GM21619 (cell line): ENCODE measurements at regions not wholly inside any gene's neighbourhood (a gene's known extent, or its start where the extent isn't known, plus 50 kb on each side); places are given as distances from the start of the nearest gene placed in this dataset.
"Not testable (repeated sequence)": the region's sequence is repeated elsewhere in the genome, so short reads cannot be mapped to it uniquely, and the experiment has no call there.

Experiments
- ATAC-seq: cut with Tn5 transposase; IDR thresholded peaks from one replicate; pipeline ENCODE4 v1.9.1; 2021; ENCODE audit not compliant: unreplicated experiment

GRCh38 chr6:15905488-15906419, 223.1 kb upstream of the MYLIP start:
- ATAC-seq: no peak

DNA sequence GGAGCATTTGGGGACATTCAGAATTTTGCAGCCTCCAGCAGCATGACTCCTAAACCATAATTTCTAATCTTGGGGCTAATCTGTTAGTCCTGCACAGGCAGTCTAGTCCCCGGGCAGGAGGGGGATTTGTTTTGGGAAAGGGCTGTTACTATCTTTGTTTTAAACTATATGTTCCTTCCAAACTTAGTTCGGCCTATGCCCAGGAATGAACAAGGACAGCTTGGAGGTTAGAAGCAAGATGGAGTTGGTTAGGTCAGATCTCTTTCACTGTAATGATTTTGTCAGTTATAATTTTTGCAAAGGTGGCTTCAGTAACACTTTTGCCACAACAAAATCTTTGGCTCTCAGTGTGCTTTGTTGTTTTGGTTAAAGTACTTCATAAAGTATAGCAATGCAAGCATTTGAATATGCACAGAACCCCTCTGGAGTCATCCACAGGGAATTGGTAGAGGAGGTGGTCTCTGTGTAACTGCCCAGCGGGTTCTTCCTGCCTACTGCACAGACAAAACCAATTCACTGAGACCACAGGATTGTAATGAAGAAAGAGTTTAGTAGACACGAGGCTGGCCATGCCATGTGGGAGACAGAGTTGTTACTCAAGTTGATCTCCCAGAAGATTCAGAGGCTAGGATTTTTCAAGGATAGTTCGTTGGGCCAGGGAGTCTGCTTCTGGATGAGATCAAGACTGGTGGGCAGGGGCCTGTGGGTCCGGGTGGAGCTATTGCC, 224.1 kb upstream of the MYLIP start:
- no peak for ATAC-seq

DNA sequence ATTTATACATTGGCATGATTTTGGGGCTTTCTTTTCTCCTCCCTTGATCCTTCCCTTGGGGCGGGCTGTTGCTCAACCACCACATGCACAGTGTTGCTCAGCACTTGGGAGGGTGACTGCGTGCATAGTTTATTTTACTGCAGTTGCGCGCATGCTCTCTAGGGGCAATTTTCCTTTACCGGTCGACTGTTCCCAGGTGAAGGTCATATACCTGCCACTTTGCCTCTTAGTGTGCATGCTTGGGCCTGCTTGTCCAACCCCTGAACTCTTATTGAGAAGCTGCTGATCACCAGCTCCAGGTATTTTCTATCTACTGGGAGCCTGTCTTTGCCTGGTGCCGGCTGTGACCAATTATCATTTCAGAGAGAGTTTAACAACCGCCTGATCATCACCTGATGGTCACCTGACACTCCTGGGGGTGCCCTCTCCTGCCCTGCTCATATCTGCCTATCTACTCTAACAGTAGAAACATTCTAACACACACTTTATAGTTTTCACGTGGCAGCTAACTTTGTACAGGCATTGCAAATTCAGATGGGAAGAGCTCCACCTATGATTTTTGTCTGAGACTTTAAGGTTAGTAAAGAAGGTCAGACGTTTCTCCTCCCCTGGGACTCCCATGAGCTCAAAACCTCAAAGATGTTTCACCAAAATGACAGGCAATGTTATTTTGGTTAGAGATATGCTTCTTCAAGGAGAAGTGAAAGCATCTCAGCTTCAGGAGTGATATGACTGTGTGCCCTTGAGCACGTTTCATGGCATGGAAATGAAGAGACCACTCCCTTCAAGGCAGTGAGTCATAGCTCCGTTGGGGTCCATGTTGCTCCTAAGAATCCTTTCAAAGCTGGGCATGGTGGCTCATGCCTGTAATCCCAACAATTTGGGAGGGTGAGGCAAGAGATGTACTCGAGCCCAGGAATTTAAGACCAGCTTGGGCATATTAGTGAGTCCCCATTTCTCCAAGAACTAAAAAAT, 227.5 kb upstream of the MYLIP start:
- ATAC-seq: peak; percentile 88

- ATAC-seq: no peak
Observed at GRCh38 chr6:15898693-15899092, 230.2 kb upstream of the MYLIP start.

DNA sequence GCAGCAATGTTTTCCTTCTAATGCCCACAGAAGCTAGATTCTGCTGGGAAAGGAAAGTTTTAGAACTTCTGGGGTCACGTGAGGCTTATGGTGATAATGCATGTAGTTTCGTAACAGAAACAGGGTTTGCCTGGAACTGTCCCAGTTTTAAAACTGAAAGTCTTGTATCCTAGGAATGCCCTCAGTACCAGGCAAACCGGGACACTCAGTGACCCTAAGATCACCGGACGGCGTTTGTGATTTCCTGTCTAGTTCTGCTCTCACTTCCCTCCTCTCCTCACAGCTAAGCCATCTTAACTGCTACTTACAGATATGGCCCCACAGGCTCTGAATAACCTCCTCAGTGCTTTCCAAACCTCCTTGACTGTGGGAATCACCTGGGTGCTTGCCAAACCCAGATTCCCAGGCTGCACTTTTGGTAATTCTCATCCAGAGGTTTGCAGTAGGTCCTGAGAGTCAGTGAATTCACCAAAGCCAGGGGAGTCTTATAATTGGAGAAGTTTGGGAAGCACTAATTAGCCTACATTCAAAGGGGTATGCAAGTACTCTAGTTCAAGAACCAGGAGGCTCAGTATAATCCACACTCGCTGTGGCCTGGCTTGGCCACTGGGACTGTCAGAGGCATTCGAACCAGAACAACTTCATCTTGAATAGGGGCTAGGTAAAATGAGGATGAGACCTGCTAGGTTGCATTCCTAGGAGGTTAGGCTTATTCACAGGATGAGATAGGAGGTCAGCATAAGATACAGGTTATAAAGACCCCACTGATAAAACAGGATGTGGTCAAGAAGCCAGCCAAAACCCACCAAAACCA, 231.6 kb upstream of the MYLIP start:
- ATAC-seq: no peak

DNA sequence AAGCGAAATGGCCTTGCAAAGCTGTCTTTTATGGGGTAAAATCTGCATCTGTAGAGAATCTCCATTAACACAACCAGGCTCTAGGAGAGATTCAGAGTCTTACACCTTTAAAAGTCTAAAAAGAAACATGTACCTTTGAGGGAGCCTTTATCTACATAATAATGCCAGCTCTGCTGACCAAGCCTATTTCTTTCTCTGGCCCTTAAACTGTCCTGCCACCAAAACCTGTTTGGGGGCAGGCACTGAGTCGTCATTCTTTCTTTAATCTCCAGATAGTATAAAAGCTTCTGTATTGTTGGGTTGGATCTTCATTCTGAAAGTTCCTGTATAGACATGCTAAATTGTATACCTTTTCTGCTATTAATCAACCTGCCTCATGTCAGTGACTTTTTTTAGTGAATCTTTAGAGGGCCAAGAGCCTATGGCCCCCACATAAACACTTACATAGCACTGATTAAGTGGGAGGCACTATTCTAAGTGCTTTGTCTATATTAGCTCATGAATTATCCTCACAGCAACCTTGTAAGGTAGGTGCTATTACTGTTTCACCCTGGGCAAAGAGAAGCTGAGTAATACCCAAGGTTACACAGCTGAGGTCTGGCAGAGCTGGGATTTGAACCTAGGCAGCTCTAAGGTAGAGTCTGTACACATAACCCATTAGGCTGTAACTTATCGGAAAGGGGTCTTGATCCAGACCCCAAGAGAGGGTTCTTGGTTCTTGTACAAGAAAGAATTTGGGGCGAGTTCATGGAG, 232.3 kb upstream of the DTNBP1 start:
- no peak for ATAC-seq

DNA sequence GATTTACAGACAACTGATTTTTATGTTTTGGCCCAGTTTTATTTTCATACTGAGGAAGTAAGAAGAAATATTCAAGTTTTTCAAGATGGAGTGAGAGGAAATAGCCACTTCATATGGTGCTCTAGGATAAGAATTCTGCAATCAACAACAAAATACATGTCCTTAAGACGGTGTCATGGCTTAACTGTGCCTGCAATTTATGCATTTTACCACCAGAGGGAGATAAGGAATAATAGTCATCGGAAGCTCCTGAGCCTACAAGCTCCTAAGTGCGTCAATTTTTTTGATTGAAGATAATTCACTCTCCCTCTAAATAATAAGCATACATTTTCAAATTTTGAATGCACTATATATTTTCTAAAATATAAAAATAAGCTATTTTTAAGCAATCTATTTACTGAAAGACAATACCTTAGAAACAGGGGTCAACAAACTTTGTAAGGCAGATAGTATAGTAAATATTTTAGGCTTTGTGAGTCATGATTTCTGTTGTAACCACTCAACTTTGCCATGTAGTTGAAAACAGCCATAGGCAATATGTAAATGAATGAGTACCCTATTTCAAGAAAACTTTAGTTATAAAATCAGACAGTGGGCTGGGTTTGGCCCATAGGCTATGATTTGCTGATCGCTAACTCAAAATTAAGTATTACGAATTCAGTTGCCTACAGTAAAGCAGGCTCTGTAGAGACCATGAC, 230.9 kb upstream of the DTNBP1 start:
- no peak for ATAC-seq

- ATAC-seq: no peak
Observed at GRCh38 chr6:15892369-15892768, 229.5 kb upstream of the DTNBP1 start.

DNA sequence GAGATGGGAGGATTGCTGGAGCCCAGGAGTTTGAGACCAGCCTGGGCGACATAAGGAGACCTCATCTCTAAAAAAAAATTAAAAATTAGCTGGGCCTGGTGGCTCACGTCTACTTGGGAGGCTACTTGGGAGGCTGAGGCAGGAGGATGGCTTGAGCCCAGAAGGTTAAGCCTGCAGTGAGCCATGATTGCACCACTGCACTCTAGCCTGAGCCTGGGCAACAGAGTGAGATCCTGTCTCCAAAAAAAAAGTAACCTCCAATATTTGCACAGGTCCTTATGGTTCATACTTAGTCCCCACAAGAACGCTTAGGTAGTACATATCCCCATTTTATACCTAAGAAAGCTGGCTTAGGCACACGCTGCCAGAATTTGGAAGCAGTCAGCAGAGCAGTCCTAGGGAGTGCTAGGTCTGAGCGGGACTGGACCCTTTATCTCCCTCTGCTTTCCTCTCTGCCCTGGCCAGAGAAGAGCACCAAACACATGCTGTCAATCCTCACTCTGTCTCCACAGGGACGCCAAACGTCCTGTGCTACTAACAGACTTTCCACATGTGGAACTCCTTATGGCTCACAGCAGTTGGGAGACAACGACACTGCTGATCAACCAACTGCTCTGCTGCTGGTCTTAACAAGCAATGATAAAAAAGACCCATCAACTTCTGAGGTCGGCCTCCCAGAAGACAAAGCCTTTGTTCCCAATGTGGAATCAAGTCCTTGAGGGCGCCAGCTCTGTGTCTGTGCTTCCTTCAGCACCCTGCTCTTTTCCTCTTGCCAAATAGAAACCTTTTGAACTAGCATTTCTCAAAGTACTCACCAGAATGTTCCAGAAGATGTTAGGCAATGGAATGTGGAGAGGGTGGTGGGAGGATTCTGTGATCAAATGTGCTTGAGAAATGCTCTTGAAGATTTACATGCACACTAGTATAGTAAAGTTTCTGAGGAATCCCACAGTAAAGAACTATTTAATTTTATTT, 226.3 kb upstream of the DTNBP1 start:
- no peak for ATAC-seq

DNA sequence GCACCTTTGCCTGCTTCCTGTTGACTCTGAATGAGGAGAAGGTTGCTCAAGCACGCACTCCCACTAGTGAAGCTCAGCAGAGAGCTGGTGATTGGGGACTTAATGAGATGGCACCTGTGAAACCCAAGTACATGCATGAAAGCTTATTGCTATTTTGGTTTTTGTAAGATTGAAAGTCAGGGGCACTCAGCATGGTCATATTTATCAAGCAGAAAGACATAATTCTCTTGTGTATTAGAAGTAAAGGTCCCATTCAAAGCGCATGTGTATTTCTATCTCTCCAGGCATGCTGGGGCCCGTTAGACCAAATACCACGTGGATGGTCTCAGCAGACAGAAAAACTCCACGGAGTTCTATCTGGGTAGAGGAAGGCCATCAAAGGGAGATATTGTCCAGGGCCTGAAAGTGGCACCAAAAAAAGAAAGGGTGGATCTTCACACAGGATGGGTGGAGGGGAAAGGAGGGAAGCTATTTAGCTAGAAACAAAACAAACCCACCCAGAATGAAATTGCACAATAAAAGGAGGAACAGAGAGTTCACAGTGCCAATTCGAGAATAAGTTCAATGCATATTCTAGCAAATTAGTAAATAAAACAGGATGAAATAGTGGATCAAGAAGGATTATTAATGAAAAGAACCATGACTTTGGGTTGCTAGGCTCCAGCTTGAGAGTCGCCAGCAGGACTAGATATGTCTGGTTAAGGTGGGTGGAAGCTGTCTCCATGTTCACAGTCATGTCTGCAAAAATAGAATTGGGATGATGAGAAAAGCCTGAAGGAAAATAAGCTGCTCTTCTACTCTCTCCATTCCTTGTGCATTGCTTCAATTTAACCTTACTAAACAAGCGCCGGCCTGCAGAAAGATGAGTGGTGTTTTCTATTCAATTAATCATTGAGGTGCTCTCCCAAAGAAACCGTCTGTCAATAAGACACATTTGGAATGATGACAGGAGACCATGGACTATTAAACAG, 224.9 kb upstream of the DTNBP1 start:
- ATAC-seq: no peak

GRCh38 chr6:15885624-15886023, 222.8 kb upstream of the DTNBP1 start:
- no peak for ATAC-seq

- not testable (repeated sequence) for ATAC-seq
Observed at GRCh38 chr6:15883593-15883992, 220.8 kb upstream of the DTNBP1 start.

DNA sequence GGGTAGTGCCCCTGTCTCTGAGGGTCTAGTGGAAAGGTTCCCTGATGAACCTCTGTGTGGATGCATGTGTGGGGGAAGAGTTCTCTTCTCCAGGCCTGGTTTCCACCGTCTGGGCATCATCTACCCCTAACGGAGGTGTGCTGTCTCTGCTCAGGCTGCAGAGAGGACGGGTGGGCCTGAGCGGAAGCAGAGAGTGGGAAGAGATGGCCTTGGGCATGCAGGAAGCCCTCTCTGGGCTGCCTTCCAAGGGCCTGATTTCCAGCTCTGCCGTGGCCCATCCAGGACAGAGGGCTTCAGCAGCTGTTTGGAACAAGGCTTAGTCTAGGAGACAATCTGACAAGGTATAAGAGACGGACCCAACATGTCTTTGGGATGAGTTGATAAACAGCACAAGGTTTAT, 220.1 kb upstream of the DTNBP1 start:
- no peak for ATAC-seq

DNA sequence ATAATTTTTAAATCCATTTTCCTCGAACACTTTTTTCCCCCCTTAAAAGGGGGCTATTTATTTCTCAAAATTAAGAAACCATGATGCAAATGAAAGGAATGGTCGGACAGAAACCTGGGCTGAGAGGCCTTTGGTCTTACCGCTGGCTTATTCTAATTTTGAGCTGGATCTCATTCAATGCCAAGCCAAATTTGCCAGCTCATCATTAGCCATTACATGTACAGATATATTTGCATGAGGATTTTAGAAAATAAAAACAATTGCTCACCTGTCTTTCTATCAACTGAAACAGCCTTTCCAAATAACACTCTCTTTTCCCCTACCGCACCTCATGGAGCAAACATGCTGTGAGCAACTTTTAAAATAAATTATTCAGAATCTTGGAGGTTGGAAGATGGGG, 219.5 kb upstream of the DTNBP1 start:
- ATAC-seq: no peak

DNA sequence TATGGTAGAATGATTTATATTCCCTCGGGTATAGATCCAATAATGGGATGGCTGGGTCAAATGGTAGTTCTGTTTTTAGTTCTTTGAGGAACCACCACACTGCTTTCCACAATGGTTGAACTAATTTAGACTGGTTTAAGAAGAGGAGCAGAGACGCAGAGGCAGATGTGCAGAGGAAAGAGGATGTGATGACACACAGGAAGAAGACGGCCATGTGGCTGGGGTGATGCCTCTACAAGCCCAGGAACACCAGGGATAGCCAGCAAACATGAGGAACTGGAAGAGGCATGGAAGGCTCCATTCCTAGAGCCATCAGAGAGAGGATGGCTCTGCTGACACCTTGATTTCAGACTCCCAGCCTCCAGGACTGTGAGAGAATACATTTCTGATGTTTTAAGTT, 218.3 kb upstream of the DTNBP1 start:
- no peak for ATAC-seq

DNA sequence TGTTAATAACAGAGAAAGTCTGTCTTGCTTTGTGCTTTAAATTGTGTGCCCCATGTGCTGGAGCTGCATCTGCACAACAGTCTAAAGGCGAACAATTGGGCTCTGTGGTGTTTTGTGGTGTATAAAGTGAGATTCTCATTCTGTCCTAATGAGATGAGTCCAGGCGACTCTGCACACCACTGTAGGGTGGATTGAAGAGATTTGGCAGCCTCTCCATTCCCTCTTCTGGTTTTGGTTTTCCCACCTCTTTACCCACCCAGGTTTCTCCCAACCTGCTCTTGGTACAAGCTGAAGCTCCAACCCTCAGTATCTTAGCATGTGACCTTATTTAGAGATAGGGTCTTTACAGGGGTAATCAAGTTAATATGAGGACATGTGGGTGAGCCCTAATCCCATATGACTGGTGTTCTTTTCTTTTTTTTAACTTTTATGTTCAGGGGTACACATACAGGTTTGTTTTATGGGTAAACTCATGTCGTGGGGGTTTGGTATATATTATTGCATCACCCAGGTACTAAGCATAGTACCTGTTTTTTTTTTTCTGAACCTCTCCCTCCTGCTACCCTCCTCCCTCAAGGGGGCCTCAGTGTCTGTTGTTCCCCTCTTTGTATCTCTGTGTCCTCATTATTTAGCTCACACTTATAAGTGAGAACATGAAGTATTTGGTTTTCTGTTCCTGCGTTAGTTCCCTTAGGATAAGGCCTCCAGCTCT, 217.6 kb upstream of the DTNBP1 start:
- ATAC-seq: no peak
